Ammon's horn (tissue), 1 donor: ENCODE measurements at regions not wholly inside any gene's neighbourhood (a gene's known extent, or its start where the extent isn't known, plus 50 kb on each side); places are given as distances from the start of the nearest gene placed in this dataset.
"Not testable (repeated sequence)": the region's sequence is repeated elsewhere in the genome, so short reads cannot be mapped to it uniquely, and the experiment has no call there.

ENCODE experiments used
- DNase-seq: peaks from one replicate; pipeline ENCODE4 v3.0.0-alpha.2; 2016; ENCODE audit warnings: low spot score

- DNase-seq, result no peak
These were observed 139.8 kb upstream of the CHODL start for GRCh38 chr21:18104802-18105201.

DNA sequence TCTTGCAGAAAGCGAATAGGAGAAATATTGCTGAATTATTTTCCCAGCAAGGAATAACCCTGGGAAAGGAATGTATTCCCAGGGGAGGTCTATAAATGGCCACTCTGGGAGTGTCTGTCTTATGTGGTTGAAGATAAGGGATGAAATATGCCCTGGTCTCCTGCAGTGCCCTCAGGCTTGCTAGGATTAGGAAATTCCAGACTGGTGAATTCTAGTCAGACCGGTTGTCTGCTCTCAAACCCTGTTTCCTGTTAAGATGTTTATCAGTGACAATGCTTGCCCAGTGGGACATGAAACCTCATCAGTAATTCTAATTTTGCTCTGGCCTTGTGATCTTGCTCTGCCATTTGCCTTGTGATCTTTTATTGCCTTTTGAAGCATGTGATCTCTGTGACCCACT is 148.2 kb upstream of the CHODL start:
- DNase-seq, result not testable (repeated sequence)

- no peak for DNase-seq
These were observed 154.8 kb upstream of the CHODL start for GRCh38 chr21:18089786-18090185.

GRCh38 chr21:18070392-18070791 is 174.2 kb upstream of the CHODL start:
- DNase-seq, result no peak

DNA sequence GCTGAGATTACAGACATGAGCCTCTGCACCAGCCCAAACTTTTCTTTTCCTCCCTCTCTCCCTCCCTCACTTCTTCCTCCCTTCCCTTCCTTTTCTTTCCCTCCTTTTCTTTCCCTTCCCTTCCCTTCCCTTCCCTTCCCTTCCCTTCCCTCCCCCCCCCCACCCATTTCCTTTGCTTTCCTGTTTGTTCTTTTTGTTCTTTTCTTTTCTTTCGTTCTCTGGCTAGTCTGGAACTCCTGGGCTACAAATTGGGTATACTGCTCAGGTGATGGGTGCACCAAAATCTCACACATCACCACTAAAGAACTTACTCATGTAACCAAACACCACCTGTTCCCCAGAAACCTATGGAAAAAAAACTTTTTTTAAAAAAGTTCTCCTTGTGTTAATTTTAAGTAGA is 174.8 kb upstream of the CHODL start:
- no peak for DNase-seq

- DNase-seq, result no peak
These were observed 184.2 kb upstream of the CHODL start for GRCh38 chr21:18060402-18060801.

- no peak for DNase-seq
These were observed 185.8 kb upstream of the CHODL start for GRCh38 chr21:18058731-18059398.

DNA sequence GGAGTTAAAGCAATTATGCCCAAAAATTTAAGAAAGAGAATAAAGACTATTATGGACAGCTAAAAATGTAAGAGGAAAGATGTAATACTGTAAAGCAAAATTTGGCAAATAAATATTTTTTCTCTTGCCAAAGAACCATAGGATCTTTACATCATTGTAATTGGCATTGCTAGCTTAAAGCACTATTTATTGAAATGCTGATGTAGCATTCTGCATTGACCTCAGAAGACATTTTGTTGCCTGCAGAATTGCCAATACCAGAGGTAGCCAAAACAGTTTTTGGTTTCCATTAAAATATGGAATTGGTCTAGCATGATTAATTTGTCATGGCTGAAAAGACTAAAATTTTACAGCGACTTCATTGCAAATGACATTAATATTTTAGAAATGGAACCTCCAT is 191.5 kb upstream of the CHODL start:
- no peak for DNase-seq

DNA sequence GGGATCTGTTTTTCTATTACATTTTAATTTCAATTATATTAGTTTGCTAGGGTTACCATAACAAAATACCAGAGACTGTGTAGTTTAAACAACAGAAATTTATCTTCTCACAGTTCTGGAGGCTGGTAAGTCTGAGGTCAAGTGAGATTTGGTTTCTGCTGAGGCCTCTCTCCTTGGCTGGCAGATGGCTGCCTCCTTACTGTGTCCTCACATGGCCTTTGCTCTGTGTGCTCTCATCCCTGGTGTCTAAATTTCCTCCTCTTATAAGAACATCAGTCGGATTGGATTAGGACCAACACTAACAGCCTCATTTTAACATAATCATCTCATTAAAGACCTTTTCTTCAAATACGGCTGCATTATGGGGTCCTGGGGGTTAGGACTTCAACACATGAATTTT is 195.2 kb upstream of the CHODL start:
- DNase-seq, result no peak

- peak; percentile 21 for DNase-seq
These were observed 203.6 kb upstream of the CHODL start for GRCh38 chr21:18041012-18041411.

GRCh38 chr21:18030248-18030647 is 211.1 kb upstream of the C21orf91 start:
- DNase-seq, result no peak

DNA sequence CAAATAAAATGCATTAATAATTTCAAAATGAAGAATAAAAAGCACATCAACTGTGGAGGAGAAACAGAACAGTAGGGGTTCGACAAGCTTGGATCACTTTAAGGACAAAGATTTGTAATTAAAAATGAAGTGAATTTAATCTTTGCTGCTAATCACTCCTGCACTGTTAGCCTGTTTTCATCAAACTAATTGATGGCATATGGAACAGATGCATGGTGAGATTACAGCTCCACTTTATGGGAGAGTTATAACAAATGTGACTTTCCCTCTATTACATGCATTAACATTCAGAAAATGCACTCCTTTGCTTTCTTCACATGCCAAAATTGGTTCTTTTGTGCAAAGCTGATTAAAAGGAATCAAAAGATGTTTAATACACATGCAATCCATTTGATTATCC is 207.2 kb upstream of the C21orf91 start:
- DNase-seq, result no peak

GRCh38 chr21:18023711-18024110 is 204.6 kb upstream of the C21orf91 start:
- no peak for DNase-seq

DNA sequence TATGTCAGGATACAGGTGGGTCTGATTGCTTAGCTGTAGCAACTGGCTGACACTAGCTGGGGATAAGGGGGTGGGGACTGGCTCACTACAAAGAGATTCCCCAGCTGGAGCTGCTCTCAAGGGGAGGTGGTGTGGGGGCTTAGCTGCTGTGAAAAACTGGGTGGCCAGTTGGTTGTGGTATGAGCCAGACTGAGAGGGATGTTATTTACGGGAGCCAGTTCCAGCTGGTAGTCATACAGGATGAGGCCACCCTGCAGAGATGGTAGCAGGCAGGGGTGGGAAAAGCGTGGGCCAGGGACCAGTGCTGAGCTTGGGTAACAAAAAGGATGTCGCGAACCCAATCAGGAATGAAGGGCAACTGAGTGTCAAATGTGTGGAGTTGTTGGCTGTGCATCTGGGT is 204.0 kb upstream of the C21orf91 start:
- DNase-seq, result no peak

DNA sequence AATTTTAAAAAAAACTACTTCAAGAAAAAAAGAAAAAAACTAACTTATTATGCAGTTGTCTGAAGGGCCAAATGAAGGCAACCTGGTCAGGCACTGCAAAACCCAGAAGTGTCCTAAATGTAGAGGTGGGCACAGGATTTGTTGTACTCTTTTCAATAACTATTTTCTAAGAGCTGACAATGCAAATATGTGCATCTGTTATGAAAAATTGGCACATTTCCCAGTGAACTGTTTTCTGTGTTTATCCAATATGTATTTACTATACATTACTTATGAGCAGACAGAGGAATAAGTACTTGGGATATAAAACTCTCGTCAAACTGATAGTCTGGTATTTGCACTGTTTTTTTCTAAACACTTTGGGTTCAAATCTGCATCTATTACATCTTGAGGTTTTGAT is 188.0 kb upstream of the C21orf91 start:
- DNase-seq, result no peak

GRCh38 chr21:18006691-18007090 is 187.5 kb upstream of the C21orf91 start:
- no peak for DNase-seq

- no peak for DNase-seq
These were observed 183.2 kb upstream of the C21orf91 start for GRCh38 chr21:18002393-18002792.

GRCh38 chr21:18000981-18001686 is 182.0 kb upstream of the C21orf91 start:
- no peak for DNase-seq

DNA sequence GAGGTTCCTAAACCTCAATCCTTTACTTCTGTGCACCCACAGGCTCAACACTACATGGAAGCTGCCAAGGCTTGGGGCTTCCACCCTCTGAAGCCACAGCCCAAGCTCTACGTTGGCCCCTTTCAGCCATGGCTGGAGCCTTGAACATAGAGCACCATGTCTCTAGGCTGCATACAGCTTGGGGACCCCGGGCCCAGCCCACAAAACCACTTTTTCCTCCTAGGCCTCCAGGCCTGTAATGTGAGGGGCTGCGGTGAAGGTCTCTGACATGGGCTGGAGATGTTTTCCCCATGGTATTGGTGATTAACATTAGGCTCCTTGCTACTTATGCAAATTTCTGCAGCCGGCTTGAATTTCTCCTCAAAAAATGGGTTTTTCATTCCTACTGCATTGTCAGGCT is 179.4 kb upstream of the C21orf91 start:
- DNase-seq, result not testable (repeated sequence)

- no peak for DNase-seq
These were observed 170.6 kb upstream of the C21orf91 start for GRCh38 chr21:17989780-17990179.

- no peak for DNase-seq
These were observed 168.9 kb upstream of the C21orf91 start for GRCh38 chr21:17988102-17988437.

GRCh38 chr21:17987382-17988101 is 168.4 kb upstream of the C21orf91 start:
- no peak for DNase-seq

GRCh38 chr21:17981060-17981740 is 162.0 kb upstream of the C21orf91 start:
- DNase-seq, result peak; percentile 12
